Testis (tissue), 2 donors: ENCODE measurements at regions not wholly inside any gene's neighbourhood (a gene's known extent, or its start where the extent isn't known, plus 50 kb on each side); places are given as distances from the start of the nearest gene placed in this dataset.

Source experiments
- DNase-seq: peaks from one replicate; pipeline ENCODE4 v3.0.0-alpha.2; 2019
- H3K27ac ChIP-seq, 2 donors: fragments of 200-600 bp; sonication (generic); one replicate each; pipeline ENCODE4 v1.5.1; 2019
- H3K27me3 ChIP-seq: fragments of 200-600 bp; sonication (generic); one replicate; pipeline ENCODE4 v1.5.1; 2019
- H3K36me3 ChIP-seq: fragments of 200-600 bp; sonication (generic); one replicate; pipeline ENCODE4 v1.5.1; 2017; ENCODE audit warnings: low read depth; ENCODE audit errors: missing control alignments
- H3K4me1 ChIP-seq: fragments of 200-600 bp; sonication (generic); one replicate; pipeline ENCODE4 v1.5.1; 2019
- H3K4me3 ChIP-seq, 2 donors: fragments of 200-600 bp; sonication (generic); one replicate each; pipeline ENCODE4 v1.5.1; 2017 to 2019
- H3K9me3 ChIP-seq: fragments of 200-600 bp; sonication (generic); one replicate; pipeline ENCODE4 v1.5.1; 2017
- CTCF ChIP-seq, 3 experiments: fragments of 450-650 bp in 2 of 3; fragments of 200-600 bp in 1 of 3; sonication (generic) in 1 of 3; IDR thresholded peaks; one replicate each; pipeline ENCODE4 v1.5.1; 2016 to 2019; ENCODE audit warnings: antibody characterized with exemption in 3 of 3, mild to moderate bottlenecking in 2 of 3, moderate library complexity in 1 of 3
- POLR2A ChIP-seq: fragments of 450-650 bp; IDR thresholded peaks from one replicate; pipeline ENCODE4 v1.6.1; 2017; ENCODE audit warnings: antibody characterized with exemption, mild to moderate bottlenecking, moderate library complexity
- WGBS, 2 donors: methylation state at CpG; one replicate each; pipeline ENCODE4 v1.1.5; 2018; 5-methylcytosine and 5-hydroxymethylcytosine counted together
- intact Hi-C: fragments of 100-400 bp; cut with DNase I; formaldehyde crosslinking; loops from one replicate; pipeline ENCODE4 v1.15.1; 2023; ENCODE audit warnings: low total_unique reads

- Histone ChIP-seq H3K4me3 (no peak overlapping the region), H3K9me3 (no peaks in the 10 kb centered on the region), H3K27ac (no peak overlapping the region), H3K27me3 (no peaks in the 10 kb centered on the region), H3K36me3 (no peaks in the 10 kb centered on the region), H3K4me1 (no peaks in the 10 kb centered on the region)
- WGBS, 2 donors: 64 to 68% methylated on average over 5 of the region's 5 CpGs
- DNase-seq: no peak
- intact Hi-C loops: no loop called here
- TF ChIP-seq POLR2A: no peak
- TF ChIP-seq CTCF (IDR thresholded peaks at IDR 0.05): no peak
These were observed 812.5 kb upstream of the CHAC2 start for GRCh38 chr2:52955079-52955478.

GRCh38 chr2:52940101-52940500 lies 827.5 kb upstream of the CHAC2 start:
- Histone ChIP-seq H3K27ac (no peak overlapping the region), H3K36me3 (no peaks in the 10 kb centered on the region), H3K4me3 (no peak overlapping the region), H3K9me3 (no peaks in the 10 kb centered on the region), H3K4me1 (no peaks in the 10 kb centered on the region), H3K27me3 (no peaks in the 10 kb centered on the region)
- no peak for TF ChIP-seq POLR2A
- 92 to 94% methylated on average over 2 of the region's 2 CpGs for WGBS, 2 donors
- DNase-seq: no peak
- intact Hi-C loops: no loop called here

- Histone ChIP-seq H3K27ac (no peak overlapping the region), H3K27me3 (no peaks in the 10 kb centered on the region), H3K36me3 (no peaks in the 10 kb centered on the region), H3K9me3 (no peaks in the 10 kb centered on the region), H3K4me1 (no peaks in the 10 kb centered on the region), H3K4me3 (no peak overlapping the region)
- 85 to 94% methylated on average over 2 of the region's 2 CpGs for WGBS, 2 donors
- DNase-seq: no peak
- TF ChIP-seq POLR2A: no peak
- TF ChIP-seq CTCF (IDR thresholded peaks at IDR 0.05): no peak
- intact Hi-C loops: no loop called here
These were observed 828.4 kb upstream of the CHAC2 start for GRCh38 chr2:52939250-52939649.

GRCh38 chr2:52936029-52936428 lies 831.6 kb upstream of the CHAC2 start:
- intact Hi-C loops: no loop called here
- H3K36me3 ChIP-seq: no peaks in the 10 kb centered on the region
- WGBS, 2 donors: 93% methylated on average over 4 of the region's 4 CpGs
- DNase-seq: no peak
- no peak overlapping the region for H3K27ac ChIP-seq
- TF ChIP-seq CTCF (IDR thresholded peaks at IDR 0.05) (no peak), POLR2A (no peak)
- H3K9me3 ChIP-seq: no peaks in the 10 kb centered on the region
- no peaks in the 10 kb centered on the region for H3K27me3 ChIP-seq
- no peak overlapping the region for H3K4me3 ChIP-seq
- H3K4me1 ChIP-seq: no peaks in the 10 kb centered on the region

GRCh38 chr2:52934920-52935640 lies 832.5 kb upstream of the CHAC2 start:
- WGBS, 2 donors: 58 to 60% methylated on average over 3 of the region's 3 CpGs
- no peaks in the 10 kb centered on the region for H3K36me3 ChIP-seq
- no peak for DNase-seq
- TF ChIP-seq CTCF (IDR thresholded peaks at IDR 0.05): no peak
- no peak for TF ChIP-seq POLR2A
- no peak overlapping the region for H3K27ac ChIP-seq
- no peaks in the 10 kb centered on the region for H3K4me1 ChIP-seq
- H3K9me3 ChIP-seq: no peaks in the 10 kb centered on the region
- no peaks in the 10 kb centered on the region for H3K27me3 ChIP-seq
- H3K4me3 ChIP-seq: no peak overlapping the region
- intact Hi-C loops: no loop called here
